Fibroblast of pulmonary artery (primary cell): ENCODE measurements at regions not wholly inside any gene's neighbourhood (a gene's known extent, or its start where the extent isn't known, plus 50 kb on each side); places are given as distances from the start of the nearest gene placed in this dataset.

Source experiments
- DNase-seq: peaks from one replicate; pipeline ENCODE4 v3.0.0-alpha.2; 2010; ENCODE audit warnings: low read depth
- H3K4me3 ChIP-seq: replicated peaks from 2 replicates; pipeline ENCODE4 v1.5.1; 2011; ENCODE audit warnings: low read depth, mild to moderate bottlenecking, control low read depth, low read length, moderate library complexity
- CTCF ChIP-seq: IDR thresholded peaks from 2 replicates; pipeline ENCODE4 v1.5.1; 2011; ENCODE audit warnings: mild to moderate bottlenecking, control low read depth, low read length, inconsistent platforms; ENCODE audit errors: missing control alignments

- peak; percentile 39 for DNase-seq
- H3K4me3 ChIP-seq = no peak overlapping the region
- TF ChIP-seq CTCF = no peak
Measured at GRCh38 chr3:64815789-64816188, 128.0 kb upstream of the ADAMTS9 start.

- DNase-seq = peak; percentile 90
- TF ChIP-seq CTCF = peak; percentile 22
- no peak overlapping the region for H3K4me3 ChIP-seq
Measured at GRCh38 chr3:64815195-64815631, 127.4 kb upstream of the ADAMTS9 start.

GRCh38 chr3:64814351-64814750, 126.6 kb upstream of the ADAMTS9 start:
- no peak for TF ChIP-seq CTCF
- H3K4me3 ChIP-seq = no peak overlapping the region
- no peak for DNase-seq

GRCh38 chr3:64813326-64813725, 125.5 kb upstream of the ADAMTS9 start:
- no peak for TF ChIP-seq CTCF
- DNase-seq = no peak
- H3K4me3 ChIP-seq = no peak overlapping the region

- DNase-seq = no peak
- H3K4me3 ChIP-seq = no peak overlapping the region
- TF ChIP-seq CTCF = no peak
Measured at GRCh38 chr3:64809086-64809485, 121.3 kb upstream of the ADAMTS9 start.

GRCh38 chr3:64808061-64808460, 120.3 kb upstream of the ADAMTS9 start:
- TF ChIP-seq CTCF = no peak
- no peak for DNase-seq
- no peak overlapping the region for H3K4me3 ChIP-seq
